SK-N-MC (cell line): ENCODE measurements at regions not wholly inside any gene's neighbourhood (a gene's known extent, or its start where the extent isn't known, plus 50 kb on each side); places are given as distances from the start of the nearest gene placed in this dataset.

ENCODE experiments used
- EZH2 ChIP-seq: fragments of 200-600 bp; sonication (generic); IDR thresholded peaks from one replicate; pipeline ENCODE4 v1.6.1; 2017; ENCODE audit warnings: antibody characterized with exemption
- POLR2AphosphoS5 ChIP-seq: IDR thresholded peaks from 2 replicates; pipeline ENCODE4 v1.6.1; 2012; ENCODE audit warnings: mild to moderate bottlenecking, low read depth, low read length, borderline replicate concordance

- no peak for TF ChIP-seq POLR2AphosphoS5
- TF ChIP-seq EZH2, result no peak
Measured at GRCh38 chr2:66364495-66365333, 70.2 kb upstream of the MEIS1 start.
